HG03060 (cell line): ENCODE measurements at regions not wholly inside any gene's neighbourhood (a gene's known extent, or its start where the extent isn't known, plus 50 kb on each side); places are given as distances from the start of the nearest gene placed in this dataset.

Source experiments
- ATAC-seq: cut with Tn5 transposase; IDR thresholded peaks from one replicate; pipeline ENCODE4 v1.9.1; 2021; ENCODE audit warnings: low read depth, moderate number of reproducible peaks; ENCODE audit not compliant: unreplicated experiment

DNA sequence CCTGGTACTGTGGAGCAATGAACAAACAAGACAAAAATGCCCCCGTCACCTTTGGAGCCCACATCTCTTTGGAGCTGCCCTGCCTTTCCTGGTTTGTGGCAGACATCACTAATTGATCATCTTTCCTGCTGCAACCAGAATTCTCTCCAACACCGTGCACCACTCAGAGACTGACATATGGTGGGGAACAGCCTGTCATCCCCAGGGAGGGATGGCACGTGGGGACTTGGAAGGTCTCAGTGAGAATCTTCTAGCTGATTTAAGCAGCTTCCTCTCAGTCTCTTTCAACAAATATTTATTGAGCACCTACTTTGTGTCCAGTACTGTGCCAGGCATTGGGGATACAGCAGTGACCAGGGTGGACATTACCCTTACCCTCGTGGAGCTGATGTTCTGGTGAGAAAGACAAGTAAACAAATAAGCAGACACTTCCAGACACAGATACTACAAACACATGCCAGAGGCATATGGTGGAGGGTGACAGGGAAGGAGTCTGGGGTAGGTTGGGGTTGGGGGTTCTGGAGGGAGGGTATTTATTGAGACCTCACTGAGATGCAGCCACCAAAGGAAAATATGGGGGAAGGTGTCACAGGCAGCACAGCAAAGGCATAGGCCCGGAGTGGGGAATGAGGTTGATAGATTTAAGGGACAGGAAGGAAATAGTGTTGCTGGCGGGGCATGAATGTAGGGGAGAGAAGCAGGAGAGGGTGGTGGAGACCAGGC, 82.3 kb downstream of the CEBPB start:
- ATAC-seq: no peak

DNA sequence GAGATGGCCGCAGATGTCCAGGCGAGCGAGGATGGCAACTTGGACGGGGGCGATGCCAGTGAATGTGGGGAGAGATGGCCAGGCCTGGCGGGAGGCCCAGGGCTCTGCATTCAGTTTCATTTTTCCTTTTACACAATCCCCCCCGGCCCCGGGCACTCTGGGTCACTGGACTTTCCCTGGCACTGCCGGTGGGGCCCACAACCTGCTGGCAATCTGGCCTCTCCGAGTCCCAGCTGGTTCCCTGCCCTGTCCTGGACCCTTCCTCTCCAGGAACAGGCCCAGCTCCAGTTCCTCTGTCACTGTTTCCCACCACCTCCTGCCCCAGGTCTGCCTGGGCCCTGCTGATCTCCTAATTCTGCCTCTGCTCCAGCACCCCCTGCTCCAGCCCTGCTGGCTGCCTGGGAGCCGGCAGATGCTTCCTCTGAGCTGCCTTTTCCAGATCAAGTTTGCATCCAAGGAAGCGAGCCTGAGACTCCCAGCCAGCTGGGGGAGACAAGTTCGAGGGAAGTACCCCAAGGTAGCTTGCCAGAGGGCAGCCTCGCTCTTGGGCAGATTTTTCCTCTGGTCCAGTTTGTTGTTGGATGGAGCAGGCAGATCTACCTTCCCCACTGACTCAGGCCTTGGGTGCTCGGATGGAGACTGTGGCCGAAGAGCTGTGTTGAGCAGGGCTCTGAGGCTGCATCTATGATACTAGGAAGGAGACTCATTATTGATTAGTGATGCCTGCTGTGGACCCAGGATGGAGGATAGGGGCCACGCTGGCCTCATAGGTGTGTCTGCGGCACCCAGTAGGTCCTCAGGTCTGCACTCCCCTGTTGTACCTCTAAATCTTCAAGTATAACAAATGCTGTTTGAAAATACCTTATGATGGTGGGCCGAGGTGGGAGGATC, 83.2 kb downstream of the CEBPB start:
- ATAC-seq: no peak

DNA sequence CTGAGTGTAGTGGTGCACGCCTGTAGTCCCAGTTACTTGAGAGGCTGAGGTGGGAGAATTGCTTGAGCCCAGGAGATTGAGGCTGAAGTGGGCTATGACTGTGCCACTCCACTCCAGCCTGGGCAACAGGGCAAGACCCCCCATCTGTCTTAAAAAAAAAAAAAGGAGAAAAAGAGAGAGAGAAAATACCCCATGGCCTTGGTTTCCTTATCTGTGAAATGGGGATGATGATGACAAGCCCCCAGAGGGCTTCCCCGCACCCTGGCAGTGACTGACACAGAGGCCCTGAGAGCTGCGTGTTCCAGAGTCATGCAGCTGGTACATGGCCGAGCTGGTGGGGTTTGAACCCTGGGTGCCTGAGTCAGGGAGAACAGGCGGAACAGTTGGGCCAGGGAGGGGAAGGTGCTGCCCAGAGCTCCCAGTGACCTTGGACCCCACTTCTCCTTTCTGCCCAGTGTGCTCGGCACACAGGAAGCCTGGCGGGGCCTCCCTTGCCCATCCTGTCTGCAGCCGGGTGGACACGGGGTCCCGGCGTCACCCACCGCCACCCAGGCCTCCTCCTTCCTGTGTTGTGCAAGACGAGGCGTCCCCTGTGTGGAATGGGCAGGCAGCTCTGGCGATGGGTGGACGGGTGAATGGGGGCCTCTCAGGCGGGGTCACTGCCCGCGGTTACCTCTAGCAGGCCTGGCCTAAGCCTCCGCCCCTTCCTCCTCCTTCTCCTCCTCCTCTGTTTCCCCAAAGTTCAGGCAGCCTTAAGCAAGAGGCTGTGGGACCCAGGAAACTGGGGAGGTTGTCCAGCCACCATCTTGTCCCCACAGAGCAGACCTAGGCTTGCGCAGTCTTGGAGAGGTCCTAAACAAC, 84.2 kb downstream of the CEBPB start:
- no peak for ATAC-seq

DNA sequence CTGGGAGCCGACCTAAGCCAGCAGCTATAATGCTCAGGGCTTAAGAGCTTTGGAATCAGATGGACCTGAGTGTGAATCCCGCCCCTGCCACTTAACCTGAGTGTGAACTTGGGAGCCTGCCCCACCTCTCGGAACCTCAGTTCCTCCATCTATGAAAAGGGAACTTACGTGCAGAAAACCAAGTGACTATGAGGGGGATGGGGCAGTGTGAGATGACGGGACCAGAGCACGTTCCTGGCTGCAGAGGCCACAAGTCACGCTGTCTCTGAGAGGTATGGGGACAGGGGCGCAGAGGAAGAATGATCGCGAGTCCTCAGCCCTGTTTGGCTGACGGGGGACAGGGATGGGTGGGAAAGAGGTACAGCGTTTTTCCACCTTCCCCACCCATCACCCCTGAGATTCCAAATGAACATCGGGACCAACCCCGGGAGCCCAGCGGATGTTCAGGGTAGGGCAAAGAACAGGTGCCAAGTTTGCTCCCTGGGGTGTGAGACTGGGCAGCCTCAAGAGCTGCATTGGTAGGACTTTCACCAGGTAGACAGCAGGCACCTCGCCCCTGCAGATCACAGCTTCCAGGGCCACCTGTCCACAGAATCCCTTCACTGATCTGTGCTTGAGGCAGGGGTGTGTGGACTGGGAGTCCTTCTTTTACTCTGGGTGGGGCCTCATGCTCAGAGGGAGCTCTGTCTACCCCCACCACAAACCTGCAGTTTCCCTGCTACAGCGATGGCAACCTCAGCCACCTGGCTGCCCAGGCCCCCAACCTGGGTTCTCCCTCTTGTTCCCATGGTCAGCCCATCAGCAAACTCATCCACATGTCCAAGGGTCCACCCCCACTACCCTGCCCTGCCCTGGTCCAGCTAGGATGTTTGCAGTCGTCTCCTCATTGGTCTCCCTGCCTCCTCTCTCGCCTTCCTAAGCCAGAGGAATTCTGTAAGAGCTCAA, 85.8 kb downstream of the CEBPB start:
- ATAC-seq: no peak

DNA sequence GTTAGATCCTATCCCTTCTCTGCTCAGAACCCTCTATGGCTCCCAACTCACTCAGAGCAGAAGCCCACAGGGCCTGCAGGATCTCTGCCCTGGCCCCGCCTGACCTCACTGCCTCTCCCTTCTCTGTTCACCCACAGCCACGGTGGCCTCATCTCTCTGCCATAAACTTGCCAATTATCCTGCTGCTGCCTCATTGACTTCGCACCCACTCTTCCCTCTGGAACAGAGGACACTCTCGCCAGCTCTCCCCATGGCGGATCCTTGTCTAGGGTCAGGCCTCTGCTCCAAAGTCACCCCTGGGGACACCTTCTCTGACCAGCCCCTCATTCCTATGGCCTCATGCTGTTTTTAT, 86.4 kb downstream of the CEBPB start:
- no peak for ATAC-seq

DNA sequence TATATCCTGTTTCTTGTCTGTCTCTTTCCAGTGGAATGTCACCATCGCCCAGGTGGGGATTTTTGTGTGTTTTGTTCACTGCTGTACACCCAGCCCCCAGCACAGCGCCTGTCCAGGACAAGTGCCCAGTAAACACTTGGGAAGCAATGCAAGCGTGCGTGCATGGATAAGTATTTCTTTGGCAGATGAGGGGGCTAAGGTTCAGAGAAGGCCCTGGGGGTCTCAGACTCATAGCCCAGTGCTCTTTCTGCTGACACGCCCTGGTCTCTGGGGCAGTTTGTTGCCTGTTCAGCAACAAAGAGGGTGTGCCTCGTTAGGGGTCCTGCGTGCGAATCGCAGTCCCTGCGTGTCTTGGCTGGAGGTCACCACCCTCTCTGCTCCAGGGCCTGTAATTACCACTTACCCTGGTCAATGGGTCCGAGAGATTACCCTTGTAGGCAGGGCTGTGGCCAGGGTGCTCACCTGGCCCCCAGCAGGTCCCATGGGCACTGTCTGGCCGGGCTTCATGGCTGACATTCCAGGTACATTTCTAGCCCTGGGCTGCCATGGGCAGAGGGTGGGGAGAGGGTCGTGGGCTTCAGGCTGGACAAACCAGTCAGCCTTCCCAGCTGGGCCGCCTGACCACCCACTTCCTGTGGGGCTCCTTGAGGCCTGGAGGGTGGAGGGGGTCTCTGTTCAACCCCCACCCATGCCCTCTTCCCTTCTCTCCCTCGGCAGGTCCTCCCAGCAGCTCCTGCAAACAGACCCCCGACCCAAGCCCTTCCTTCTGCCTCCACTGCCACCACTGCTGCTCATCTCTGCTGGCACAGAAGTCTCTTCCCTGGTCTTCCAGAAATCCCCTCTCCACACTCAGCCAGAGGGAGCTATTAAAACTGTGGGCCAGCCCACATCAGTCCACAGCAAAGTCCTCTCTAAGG, 87.1 kb downstream of the CEBPB start:
- ATAC-seq: no peak

DNA sequence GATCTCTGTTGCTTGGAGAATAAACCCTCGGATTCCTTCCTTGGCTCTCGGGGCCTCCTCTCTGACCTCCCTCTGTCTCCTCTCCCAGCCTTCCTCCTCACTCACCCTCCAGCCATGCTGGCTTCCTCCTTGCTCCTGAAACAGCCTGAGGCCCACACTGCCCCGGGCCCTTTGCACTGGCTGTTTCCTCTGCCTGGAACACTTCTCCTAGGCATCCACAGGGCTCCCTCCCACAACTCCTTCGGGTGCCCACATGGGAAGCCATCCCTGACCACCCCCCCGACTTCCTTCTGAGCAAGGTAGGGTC, 87.7 kb downstream of the CEBPB start:
- no peak for ATAC-seq

DNA sequence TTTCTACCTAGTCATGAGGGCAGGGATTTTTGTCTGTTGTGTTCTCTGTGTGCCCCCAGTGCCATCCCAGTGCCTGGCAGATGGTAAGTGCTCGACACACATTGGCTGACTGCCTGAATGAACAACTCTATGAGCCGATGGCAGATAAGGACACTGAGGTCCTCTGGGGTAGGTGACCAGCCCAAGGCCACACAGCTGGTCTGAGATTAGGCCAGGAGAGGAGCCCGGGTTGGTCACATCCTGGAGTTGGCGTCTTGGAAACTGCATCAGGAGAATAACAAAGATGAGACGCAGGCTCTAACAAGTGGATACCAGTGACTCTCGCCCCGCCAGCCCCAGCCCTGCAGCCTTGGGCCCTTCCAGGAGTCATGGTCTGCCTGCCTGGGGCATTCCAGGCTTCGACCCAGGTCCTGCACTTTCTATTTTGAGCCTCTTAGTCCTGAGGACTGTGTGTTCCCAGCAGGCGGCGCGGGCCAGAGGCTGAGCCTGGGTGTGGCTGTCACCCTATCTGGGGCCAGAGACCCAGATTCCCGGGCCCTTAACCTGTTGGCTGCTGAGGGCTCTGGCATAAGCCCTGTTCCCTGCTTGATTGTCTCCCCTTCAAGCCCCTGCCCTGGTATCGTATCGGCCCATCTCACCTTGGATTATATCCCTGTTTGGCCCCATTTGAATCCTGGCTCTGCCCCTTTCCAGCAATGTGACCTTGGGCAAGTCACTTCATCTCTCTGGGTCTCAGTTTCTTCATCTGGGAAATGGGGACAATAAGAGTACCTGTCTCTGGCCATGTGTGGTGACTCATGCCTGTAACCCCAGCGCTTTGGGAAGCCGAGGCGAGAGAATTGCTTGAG, 88.3 kb downstream of the CEBPB start:
- ATAC-seq: no peak

DNA sequence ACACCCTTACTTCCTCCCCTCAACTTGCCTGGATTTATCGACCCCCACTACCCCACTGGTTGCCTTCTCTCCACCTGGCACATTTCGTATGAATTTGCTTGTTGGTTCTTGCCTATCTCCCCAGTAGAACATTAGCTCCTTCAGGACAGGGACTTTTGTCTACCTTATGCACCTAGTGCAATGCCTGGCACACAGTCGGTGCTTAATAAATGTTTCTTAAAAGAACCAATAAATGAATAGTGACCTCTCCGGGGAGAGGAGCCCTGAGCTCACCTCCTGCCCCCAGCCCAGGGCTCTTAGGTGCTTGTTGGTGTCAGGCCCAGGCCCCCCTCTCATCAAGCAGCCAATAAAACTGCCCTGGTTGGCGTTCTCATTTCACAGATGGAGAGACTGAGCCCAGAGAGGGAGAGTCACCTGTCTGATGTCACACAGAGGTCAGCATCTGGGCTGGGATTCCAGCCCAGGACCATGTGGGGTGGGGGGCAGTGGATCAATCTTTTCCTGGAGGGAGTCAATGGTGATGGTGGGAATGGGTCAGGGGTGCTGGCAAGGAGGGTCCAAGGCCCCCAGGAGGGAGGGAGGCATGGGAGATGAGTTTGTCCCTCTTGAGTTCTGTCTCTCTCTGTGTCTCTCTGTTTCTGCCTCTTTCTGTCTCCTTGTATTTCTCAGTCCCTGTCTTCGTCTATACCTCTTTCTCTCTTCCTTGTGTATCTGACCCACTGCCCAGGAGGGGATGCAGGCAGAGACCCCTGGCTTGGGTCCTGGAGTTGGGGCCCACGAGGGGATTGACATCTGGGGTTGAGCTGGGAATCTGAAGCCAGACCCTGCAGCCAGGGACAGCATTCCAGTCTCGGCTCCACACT, 89.6 kb downstream of the CEBPB start:
- no peak for ATAC-seq

DNA sequence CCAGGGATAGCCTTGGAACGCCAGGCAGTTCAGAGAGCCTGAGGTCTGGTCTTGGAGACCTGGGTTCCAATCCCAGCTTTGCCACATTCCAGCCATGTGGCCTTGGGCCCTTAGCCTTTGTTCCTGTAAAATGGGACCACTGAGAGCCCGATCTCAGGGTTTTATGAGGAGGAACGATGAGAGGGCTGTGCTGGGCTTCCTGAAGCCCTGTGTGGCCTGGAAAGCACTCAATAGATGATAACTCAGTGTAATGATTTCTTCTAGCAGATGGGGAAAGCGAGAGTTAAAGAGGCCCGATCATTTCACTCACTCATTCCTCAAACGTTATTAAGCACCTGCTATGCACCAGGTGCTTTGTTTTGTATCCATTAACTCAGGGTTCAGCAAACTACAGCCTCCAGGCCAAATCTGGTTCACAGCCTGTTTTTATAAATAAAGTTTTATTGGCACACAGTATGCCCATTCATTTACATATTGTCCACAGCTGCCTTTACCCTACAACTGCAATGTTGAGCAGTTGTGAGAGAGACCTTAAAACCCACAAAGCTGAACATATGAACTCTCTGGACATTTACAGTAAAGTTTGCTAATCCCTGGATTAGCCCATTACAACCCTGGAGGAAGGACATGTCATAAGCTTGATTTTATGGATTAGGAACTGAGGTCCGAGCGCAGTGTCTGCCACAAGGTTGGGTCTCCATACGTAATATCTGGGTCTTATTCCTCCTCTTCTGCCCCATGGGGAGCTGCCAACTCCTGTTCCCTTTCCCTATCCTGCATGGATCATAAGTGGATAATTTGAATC, 90.4 kb downstream of the CEBPB start:
- no peak for ATAC-seq

DNA sequence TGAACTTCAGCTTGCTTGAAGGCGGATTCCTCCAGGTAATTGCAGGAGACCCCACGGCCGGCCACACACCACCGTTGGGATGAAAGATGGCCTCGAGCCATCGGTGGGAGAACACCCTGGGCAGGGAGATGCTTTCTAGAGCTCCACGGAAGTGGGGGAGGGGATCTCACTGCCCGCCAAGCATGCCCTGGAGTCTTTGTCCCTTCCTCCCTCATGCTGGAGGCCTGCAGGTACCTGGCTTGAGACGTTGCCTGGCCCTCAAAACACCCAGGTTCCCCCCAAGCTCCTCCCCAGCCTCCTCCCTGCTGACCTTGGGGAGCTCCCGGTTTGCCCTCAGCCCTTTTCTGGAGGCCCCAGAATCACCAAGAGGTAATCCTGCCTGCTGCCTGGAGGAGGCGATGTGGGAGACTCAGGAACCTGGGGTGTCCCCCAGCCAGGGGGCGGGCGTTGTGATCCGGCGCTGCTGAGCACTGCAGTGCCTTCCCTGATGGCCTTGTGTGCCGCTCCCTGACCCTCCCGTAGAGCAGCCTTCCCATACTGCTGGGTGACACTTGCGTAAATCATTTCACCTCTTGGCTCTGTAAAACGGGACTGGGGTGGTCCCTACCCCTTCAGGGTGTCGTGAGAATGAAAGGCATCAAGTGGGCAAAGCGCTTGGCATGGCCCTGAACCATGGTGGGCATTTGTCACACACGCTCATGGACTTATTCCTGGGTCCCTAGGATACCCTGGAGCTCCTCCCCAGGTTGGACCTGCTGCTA, 91.4 kb downstream of the CEBPB start:
- ATAC-seq: no peak

DNA sequence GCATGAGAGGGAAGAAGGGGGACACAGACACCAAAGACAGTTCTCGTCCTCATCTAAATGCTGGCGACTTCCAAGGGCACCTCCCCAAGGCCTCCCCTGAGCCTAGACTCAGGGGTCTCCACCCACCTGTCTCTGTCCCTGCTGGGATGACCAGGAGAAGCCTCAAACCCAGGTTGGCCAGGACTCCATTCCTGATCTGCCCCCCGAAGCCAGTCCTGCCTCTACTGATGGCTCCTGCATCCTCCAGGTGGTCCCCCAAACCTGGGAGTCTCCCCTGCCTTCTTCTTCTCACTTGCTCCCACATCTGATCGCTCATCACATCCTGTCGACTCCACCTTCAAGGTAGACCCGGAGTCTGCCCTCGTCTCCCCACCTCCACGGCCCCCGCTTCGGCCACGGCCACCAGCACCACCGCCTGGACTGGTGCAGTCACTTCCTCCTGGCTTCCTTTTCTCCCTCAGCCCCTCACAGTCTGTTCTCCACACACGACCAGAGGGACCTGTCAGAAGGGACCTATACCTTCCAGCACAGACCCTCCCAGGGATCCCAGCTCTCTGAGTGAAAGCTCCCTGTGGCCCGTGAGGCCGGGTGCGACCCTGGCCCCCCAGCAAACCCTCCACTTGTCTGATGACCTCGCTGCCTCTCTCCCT, 92.1 kb downstream of the CEBPB start:
- ATAC-seq: no peak

DNA sequence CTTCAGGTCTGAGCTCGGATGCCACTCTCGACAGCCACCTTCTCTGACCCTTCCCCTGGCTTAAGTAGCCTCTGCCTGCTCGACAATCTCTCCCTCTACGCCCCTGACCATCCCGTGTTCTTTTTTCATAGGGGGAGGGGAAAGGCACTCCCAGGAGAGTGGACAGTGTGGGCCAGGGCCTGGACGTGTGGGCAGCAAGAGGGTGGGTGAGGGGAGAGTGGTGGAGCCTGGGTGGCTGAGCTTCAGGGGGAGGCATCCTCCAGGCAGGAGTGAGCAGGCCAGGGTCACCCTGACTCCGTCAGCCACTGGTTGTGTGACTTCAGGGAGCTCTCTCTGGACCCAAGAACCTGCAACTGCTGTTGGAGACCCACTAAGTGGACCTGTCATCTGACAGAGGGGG, 92.7 kb downstream of the CEBPB start:
- no peak for ATAC-seq

DNA sequence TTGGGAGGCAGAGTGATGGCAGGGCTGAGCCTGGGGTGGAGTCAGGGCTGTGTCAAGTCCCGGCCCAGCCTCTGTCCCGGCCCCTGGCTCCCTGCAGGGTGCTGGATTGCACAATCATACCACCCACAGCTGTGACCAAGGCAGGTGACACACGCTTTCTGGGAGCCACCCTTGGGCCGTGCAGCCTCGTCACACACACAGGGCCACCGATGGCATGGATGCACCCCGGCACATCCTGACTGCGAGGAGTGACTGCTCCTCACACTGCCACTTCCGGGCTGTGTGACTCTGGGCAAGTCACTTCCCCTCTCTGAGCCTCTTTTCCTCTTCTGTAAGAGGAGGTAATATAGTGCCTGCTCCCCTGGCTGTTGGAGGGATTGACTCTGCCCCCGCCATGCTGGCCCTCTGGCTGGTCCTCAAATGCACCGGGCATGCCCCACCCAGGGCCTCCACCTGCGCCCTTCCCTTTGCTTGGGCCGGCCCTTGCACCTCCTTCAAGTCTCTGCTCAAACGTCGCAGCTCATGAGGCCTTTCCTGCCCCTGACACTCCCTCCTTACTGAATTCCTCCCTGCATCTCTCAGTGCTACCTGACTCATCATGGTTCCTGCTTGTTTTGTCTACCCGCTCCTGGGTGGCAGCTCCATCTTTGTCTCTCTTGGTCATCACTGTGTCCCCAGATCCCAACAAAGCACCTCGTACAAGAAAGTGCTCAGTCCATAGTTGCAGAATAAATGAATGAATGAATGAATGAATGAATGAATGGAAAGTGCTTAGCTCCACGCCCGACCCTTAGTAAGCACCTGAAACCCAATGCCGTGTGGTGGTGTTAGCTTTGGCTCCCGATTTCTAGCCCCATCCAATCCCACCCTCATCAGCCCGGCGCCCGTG, 93.5 kb downstream of the CEBPB start:
- no peak for ATAC-seq
